WTC11 (cell line): ENCODE measurements at regions not wholly inside any gene's neighbourhood (a gene's known extent, or its start where the extent isn't known, plus 50 kb on each side); places are given as distances from the start of the nearest gene placed in this dataset.

Experiments
- ATAC-seq: fragments of 200-7000 bp; cut with Tn5 transposase; 2 replicates; pipeline ENCODE4 v1.10.0; 2021; ENCODE audit warnings: mild to moderate bottlenecking, moderate library complexity
- CTCF ChIA-PET: fragments of 300-600 bp; sonication (Branson Sonifier 250); formaldehyde crosslinking; loops from one replicate; lab custom pipeline; 2021; ENCODE audit warnings: antibody characterized with exemption; lab: Charles Lee
- POLR2A ChIA-PET: fragments of 350-600 bp; sonication (Branson Sonifier 250); formaldehyde crosslinking; loops from one replicate; lab custom pipeline; 2021; ENCODE audit warnings: antibody characterized with exemption; lab: Charles Lee
- DNase-seq: peaks from one replicate; pipeline ENCODE4 v3.0.0; 2021; ENCODE audit warnings: low spot score
- H3K27ac Mint-ChIP-seq: 2 replicates; pipeline ENCODE4 v1.8.0; 2021; ENCODE audit warnings: mixed read lengths
- H3K27me3 Mint-ChIP-seq: 2 replicates; pipeline ENCODE4 v1.8.0; 2021; ENCODE audit warnings: low read depth, mild to moderate bottlenecking, moderate library complexity, mixed read lengths
- H3K36me3 Mint-ChIP-seq: 2 replicates; pipeline ENCODE4 v1.8.0; 2021; ENCODE audit warnings: mixed read lengths
- H3K4me1 Mint-ChIP-seq: 2 replicates; pipeline ENCODE4 v1.8.0; 2022; ENCODE audit warnings: mixed read lengths
- H3K4me3 Mint-ChIP-seq: 2 replicates; pipeline ENCODE4 v1.8.0; 2021; ENCODE audit warnings: mild to moderate bottlenecking, moderate library complexity, mixed read lengths
- H3K9me3 Mint-ChIP-seq: 2 replicates; pipeline ENCODE4 v1.8.0; 2021; ENCODE audit warnings: mixed read lengths
- GRHL2 ChIP-seq: fragments of 250-450 bp; sonication (Bioruptor Pico); IDR thresholded peaks from 2 replicates; pipeline ENCODE4 v1.8.0; 2022; ENCODE audit warnings: mild to moderate bottlenecking, moderate library complexity; ENCODE audit not compliant: insufficient replicate concordance, severe bottlenecking
- PRRX2 ChIP-seq: fragments of 250-450 bp; sonication (Bioruptor Pico); IDR thresholded peaks from 2 replicates; pipeline ENCODE4 v1.8.0; 2021; ENCODE audit warnings: mild to moderate bottlenecking
- SP1 ChIP-seq: sonication (generic); formaldehyde crosslinking; conservative IDR thresholded peaks from 2 replicates; pipeline ENCODE4 v1.8.1; 2022; ENCODE audit warnings: missing genetic modification reagents
- ZNF423 ChIP-seq: fragments of 250-450 bp; sonication (Bioruptor Pico); IDR thresholded peaks from 2 replicates; pipeline ENCODE4 v2.1.2; 2022; ENCODE audit warnings: mild to moderate bottlenecking, moderate library complexity
- TF ChIP-seq, protein P1 (sequence below): sonication (generic); formaldehyde crosslinking; IDR thresholded peaks from 2 replicates; pipeline ENCODE4 v1.8.1; 2023; ENCODE audit warnings: mild to moderate bottlenecking, moderate library complexity, missing genetic modification reagents
- TF ChIP-seq, protein P2 (sequence below): sonication (generic); formaldehyde crosslinking; IDR thresholded peaks from 2 replicates; pipeline ENCODE4 v1.8.1; 2023; ENCODE audit warnings: mild to moderate bottlenecking, missing genetic modification reagents, borderline replicate concordance
- TF ChIP-seq, protein P3 (sequence below): sonication (generic); formaldehyde crosslinking; IDR thresholded peaks from 2 replicates; pipeline ENCODE4 v1.8.1; 2022; ENCODE audit warnings: mild to moderate bottlenecking, missing genetic modification reagents, moderate library complexity, borderline replicate concordance
- TF ChIP-seq, protein P4 (sequence below): fragments of 250-450 bp; sonication (Bioruptor Pico); conservative IDR thresholded peaks from 2 replicates; pipeline ENCODE4 v1.9.0; 2021; ENCODE audit warnings: mild to moderate bottlenecking
- TF ChIP-seq, protein P5 (sequence below): sonication (generic); formaldehyde crosslinking; IDR thresholded peaks from 2 replicates; pipeline ENCODE4 v1.8.0; 2022; ENCODE audit warnings: missing genetic modification reagents
- TF ChIP-seq, protein P6 (sequence below): fragments of 250-450 bp; sonication (Bioruptor Pico); IDR thresholded peaks from 2 replicates; pipeline ENCODE4 v1.9.0; 2021; ENCODE audit warnings: mild to moderate bottlenecking

DNA sequence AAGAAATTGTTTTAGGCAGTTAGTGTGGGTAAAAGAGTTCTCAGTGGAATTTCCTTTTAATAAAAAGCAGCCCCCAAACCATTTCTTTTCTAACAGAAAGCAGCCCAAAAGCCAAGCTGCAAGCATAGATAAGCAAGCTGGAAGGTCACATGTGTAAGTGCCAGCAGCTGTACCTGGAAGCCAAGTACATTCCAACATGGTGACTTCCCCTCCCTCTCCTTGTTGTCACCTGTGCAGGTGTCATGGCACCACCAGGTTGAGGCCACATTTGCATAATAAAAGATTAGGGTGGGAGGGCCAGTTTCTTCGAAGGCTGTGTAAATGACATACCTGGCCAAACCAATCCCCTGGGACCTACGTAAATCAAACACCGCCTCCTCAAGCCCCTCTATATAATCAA is 240.3 kb upstream of the RAB4A start (continued):
- TF ChIP-seq, protein P1, sequence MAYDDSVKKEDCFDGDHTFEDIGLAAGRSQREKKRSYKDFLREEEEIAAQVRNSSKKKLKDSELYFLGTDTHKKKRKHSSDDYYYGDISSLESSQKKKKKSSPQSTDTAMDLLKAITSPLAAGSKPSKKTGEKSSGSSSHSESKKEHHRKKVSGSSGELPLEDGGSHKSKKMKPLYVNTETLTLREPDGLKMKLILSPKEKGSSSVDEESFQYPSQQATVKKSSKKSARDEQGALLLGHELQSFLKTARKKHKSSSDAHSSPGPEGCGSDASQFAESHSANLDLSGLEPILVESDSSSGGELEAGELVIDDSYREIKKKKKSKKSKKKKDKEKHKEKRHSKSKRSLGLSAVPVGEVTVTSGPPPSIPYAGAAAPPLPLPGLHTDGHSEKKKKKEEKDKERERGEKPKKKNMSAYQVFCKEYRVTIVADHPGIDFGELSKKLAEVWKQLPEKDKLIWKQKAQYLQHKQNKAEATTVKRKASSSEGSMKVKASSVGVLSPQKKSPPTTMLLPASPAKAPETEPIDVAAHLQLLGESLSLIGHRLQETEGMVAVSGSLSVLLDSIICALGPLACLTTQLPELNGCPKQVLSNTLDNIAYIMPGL (CRISPR knock-in tag), result no peak
- TF ChIP-seq SP1 (CRISPR knock-in tag) (no peak), PRRX2 (no peak)
- TF ChIP-seq, protein P2, sequence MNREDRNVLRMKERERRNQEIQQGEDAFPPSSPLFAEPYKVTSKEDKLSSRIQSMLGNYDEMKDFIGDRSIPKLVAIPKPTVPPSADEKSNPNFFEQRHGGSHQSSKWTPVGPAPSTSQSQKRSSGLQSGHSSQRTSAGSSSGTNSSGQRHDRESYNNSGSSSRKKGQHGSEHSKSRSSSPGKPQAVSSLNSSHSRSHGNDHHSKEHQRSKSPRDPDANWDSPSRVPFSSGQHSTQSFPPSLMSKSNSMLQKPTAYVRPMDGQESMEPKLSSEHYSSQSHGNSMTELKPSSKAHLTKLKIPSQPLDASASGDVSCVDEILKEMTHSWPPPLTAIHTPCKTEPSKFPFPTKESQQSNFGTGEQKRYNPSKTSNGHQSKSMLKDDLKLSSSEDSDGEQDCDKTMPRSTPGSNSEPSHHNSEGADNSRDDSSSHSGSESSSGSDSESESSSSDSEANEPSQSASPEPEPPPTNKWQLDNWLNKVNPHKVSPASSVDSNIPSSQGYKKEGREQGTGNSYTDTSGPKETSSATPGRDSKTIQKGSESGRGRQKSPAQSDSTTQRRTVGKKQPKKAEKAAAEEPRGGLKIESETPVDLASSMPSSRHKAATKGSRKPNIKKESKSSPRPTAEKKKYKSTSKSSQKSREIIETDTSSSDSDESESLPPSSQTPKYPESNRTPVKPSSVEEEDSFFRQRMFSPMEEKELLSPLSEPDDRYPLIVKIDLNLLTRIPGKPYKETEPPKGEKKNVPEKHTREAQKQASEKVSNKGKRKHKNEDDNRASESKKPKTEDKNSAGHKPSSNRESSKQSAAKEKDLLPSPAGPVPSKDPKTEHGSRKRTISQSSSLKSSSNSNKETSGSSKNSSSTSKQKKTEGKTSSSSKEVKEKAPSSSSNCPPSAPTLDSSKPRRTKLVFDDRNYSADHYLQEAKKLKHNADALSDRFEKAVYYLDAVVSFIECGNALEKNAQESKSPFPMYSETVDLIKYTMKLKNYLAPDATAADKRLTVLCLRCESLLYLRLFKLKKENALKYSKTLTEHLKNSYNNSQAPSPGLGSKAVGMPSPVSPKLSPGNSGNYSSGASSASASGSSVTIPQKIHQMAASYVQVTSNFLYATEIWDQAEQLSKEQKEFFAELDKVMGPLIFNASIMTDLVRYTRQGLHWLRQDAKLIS (CRISPR knock-in tag), result no peak
- TF ChIP-seq, protein P3, sequence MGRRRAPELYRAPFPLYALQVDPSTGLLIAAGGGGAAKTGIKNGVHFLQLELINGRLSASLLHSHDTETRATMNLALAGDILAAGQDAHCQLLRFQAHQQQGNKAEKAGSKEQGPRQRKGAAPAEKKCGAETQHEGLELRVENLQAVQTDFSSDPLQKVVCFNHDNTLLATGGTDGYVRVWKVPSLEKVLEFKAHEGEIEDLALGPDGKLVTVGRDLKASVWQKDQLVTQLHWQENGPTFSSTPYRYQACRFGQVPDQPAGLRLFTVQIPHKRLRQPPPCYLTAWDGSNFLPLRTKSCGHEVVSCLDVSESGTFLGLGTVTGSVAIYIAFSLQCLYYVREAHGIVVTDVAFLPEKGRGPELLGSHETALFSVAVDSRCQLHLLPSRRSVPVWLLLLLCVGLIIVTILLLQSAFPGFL (CRISPR knock-in tag), result no peak
- TF ChIP-seq, protein P4, sequence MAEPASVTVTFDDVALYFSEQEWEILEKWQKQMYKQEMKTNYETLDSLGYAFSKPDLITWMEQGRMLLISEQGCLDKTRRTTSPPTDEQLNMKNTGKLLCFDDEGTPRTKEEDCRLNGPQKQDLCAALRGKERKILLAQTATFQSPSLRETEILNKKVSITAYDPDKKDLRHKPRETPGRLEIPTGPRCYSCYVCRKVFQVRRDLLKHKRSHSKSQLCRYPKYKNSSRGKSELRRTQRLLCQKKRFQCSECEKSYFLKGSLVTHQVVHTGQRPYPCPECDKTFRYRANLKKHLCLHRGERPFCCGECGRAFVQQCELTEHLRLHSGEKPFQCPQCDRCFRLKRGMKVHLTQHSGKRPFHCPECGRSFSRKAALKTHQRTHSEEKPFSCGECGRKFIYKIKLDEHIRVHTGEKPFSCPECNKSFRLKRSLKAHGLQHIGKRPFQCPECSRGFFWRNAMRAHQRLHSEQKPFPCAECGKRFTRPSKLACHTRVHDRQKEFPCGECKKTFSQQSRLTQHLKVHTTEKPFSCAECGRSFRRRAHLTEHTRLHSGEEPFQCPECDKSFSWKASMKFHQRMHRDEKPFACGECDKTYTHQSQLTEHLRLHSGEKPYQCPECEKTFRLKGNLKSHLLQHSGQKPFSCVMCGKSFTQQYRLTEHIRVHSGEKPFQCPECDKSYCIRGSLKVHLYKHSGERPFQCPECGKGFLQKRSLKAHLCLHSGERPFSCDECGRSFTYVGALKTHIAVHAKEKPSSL, result no peak

DNA sequence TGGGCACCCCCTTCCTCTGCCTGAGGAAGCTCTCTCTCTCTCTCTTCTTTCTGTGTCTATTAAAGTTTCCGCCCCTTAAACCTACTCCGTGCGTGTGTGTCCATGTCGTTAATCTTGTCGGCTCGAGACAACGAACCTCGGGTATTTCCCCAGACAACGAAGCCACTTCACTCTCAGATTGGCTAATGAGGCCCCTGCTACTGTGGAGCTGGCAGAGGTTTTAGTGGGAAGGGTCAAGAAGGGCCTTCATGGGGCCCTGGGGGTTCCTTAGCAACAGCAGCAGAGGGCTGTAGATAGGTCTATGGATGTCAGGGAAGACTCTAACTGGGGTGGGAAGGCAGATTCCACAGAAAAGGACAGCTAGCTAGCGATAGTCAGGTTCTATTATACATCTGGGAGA is 239.8 kb upstream of the RAB4A start:
- H3K27me3 Mint-ChIP-seq, result peaks cover 14% of the 10 kb centered on the region
- DNase-seq, result no peak
- POLR2A ChIA-PET, result no interaction called here
- ATAC-seq, result no peak
- H3K4me1 Mint-ChIP-seq, result peaks cover 58% of the 10 kb centered on the region
- no peak overlapping the region for H3K4me3 Mint-ChIP-seq
- CTCF ChIA-PET, result interaction anchor here (1.4 kb wide), 1 partner anchor 72 kb away, joined by 5 read pairs; no protein-coding TSS in a partner anchor
- H3K9me3 Mint-ChIP-seq, result no peaks in the 10 kb centered on the region; the same call in 1 of the 2 replicates
- TF ChIP-seq ZNF423 (CRISPR knock-in tag), result no peak
- TF ChIP-seq, protein P3 (CRISPR knock-in tag), result no peak
- no peak for TF ChIP-seq GRHL2 (CRISPR knock-in tag)
- TF ChIP-seq, protein P5, sequence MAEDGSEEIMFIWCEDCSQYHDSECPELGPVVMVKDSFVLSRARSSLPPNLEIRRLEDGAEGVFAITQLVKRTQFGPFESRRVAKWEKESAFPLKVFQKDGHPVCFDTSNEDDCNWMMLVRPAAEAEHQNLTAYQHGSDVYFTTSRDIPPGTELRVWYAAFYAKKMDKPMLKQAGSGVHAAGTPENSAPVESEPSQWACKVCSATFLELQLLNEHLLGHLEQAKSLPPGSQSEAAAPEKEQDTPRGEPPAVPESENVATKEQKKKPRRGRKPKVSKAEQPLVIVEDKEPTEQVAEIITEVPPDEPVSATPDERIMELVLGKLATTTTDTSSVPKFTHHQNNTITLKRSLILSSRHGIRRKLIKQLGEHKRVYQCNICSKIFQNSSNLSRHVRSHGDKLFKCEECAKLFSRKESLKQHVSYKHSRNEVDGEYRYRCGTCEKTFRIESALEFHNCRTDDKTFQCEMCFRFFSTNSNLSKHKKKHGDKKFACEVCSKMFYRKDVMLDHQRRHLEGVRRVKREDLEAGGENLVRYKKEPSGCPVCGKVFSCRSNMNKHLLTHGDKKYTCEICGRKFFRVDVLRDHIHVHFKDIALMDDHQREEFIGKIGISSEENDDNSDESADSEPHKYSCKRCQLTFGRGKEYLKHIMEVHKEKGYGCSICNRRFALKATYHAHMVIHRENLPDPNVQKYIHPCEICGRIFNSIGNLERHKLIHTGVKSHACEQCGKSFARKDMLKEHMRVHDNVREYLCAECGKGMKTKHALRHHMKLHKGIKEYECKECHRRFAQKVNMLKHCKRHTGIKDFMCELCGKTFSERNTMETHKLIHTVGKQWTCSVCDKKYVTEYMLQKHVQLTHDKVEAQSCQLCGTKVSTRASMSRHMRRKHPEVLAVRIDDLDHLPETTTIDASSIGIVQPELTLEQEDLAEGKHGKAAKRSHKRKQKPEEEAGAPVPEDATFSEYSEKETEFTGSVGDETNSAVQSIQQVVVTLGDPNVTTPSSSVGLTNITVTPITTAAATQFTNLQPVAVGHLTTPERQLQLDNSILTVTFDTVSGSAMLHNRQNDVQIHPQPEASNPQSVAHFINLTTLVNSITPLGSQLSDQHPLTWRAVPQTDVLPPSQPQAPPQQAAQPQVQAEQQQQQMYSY (CRISPR knock-in tag), result no peak
- TF ChIP-seq, protein P6, sequence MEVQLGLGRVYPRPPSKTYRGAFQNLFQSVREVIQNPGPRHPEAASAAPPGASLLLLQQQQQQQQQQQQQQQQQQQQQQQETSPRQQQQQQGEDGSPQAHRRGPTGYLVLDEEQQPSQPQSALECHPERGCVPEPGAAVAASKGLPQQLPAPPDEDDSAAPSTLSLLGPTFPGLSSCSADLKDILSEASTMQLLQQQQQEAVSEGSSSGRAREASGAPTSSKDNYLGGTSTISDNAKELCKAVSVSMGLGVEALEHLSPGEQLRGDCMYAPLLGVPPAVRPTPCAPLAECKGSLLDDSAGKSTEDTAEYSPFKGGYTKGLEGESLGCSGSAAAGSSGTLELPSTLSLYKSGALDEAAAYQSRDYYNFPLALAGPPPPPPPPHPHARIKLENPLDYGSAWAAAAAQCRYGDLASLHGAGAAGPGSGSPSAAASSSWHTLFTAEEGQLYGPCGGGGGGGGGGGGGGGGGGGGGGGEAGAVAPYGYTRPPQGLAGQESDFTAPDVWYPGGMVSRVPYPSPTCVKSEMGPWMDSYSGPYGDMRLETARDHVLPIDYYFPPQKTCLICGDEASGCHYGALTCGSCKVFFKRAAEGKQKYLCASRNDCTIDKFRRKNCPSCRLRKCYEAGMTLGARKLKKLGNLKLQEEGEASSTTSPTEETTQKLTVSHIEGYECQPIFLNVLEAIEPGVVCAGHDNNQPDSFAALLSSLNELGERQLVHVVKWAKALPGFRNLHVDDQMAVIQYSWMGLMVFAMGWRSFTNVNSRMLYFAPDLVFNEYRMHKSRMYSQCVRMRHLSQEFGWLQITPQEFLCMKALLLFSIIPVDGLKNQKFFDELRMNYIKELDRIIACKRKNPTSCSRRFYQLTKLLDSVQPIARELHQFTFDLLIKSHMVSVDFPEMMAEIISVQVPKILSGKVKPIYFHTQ (CRISPR knock-in tag), result no peak
- no peaks in the 10 kb centered on the region for H3K36me3 Mint-ChIP-seq
- H3K27ac Mint-ChIP-seq, result peak overlapping the region; percentile 12; the same call in 1 of the 2 replicates
